PFSK-1 (cell line): ENCODE measurements at regions not wholly inside any gene's neighbourhood (a gene's known extent, or its start where the extent isn't known, plus 50 kb on each side); places are given as distances from the start of the nearest gene placed in this dataset.

Source experiments
- POLR2AphosphoS5 ChIP-seq: IDR thresholded peaks from 2 replicates; pipeline ENCODE4 v1.6.1; 2012; ENCODE audit warnings: low read depth, mild to moderate bottlenecking, control low read depth, low read length, moderate library complexity
- SIN3A ChIP-seq: IDR thresholded peaks from 2 replicates; pipeline ENCODE4 v1.6.1; 2012; ENCODE audit warnings: mild to moderate bottlenecking, low read length, moderate library complexity, borderline replicate concordance; ENCODE audit not compliant: insufficient read depth
- TAF1 ChIP-seq: IDR thresholded peaks from 2 replicates; pipeline ENCODE4 v1.6.1; 2012; ENCODE audit warnings: low read length, control low read depth, borderline replicate concordance; ENCODE audit not compliant: insufficient read depth
- TF ChIP-seq, protein P1 (sequence below), 2 experiments: IDR thresholded peaks; 2 replicates each; pipeline versions ENCODE4 v1.6.1 to v1.8.0; 2011 to 2012; ENCODE audit warnings: low read depth in 2 of 2, low read length in 2 of 2, control low read depth in 1 of 2, inconsistent platforms in 1 of 2, mild to moderate bottlenecking in 1 of 2, moderate library complexity in 1 of 2; ENCODE audit not compliant: insufficient read depth in 1 of 2

DNA sequence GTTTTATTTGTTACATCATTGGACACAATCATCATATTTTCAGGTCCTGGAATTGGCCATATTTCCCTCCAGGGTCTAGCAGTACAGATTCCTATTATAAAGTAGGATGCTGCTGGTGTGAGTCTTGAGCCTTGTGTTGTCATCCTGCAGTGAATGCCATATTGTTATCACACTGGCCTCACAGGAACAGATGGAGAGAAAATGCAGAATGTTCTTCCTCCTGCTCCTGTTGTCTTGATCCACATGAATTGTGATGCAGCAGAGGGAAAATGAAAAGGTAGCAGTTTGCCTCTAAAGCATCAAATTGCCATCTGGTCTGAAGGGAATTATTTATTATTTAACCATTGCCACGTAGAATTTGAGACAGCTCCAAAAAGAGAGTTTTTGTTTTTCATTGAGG, 248.6 kb downstream of the GPAM start:
- no peak for TF ChIP-seq POLR2AphosphoS5
- TF ChIP-seq, protein P1, sequence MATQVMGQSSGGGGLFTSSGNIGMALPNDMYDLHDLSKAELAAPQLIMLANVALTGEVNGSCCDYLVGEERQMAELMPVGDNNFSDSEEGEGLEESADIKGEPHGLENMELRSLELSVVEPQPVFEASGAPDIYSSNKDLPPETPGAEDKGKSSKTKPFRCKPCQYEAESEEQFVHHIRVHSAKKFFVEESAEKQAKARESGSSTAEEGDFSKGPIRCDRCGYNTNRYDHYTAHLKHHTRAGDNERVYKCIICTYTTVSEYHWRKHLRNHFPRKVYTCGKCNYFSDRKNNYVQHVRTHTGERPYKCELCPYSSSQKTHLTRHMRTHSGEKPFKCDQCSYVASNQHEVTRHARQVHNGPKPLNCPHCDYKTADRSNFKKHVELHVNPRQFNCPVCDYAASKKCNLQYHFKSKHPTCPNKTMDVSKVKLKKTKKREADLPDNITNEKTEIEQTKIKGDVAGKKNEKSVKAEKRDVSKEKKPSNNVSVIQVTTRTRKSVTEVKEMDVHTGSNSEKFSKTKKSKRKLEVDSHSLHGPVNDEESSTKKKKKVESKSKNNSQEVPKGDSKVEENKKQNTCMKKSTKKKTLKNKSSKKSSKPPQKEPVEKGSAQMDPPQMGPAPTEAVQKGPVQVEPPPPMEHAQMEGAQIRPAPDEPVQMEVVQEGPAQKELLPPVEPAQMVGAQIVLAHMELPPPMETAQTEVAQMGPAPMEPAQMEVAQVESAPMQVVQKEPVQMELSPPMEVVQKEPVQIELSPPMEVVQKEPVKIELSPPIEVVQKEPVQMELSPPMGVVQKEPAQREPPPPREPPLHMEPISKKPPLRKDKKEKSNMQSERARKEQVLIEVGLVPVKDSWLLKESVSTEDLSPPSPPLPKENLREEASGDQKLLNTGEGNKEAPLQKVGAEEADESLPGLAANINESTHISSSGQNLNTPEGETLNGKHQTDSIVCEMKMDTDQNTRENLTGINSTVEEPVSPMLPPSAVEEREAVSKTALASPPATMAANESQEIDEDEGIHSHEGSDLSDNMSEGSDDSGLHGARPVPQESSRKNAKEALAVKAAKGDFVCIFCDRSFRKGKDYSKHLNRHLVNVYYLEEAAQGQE (IDR thresholded peaks at IDR 0.05; ENCODE audit: insufficient read depth in 1 of 2, low read depth in 2 of 2, low read length in 2 of 2) = no peak
- TF ChIP-seq TAF1 = no peak
- no peak for TF ChIP-seq SIN3A
